GM12878 (cell line): ENCODE measurements at regions not wholly inside any gene's neighbourhood (a gene's known extent, or its start where the extent isn't known, plus 50 kb on each side); places are given as distances from the start of the nearest gene placed in this dataset.

Source experiments
- ATAC-seq: fragments of 200-7000 bp; cut with Tn5 transposase; 3 replicates; pipeline ENCODE4 v1.9.1; 2020; ENCODE audit warnings: mild to moderate bottlenecking, moderate library complexity
- BruUV-seq: library from RNA; stranded (reverse); fragments of 400-500 nt; replicated peaks from 2 replicates; lab custom pipeline; 2021; lab: Mats Ljungman, UMichigan
- CTCF ChIA-PET: fragments of 300-600 bp; sonication (Branson Sonifier 250); formaldehyde crosslinking; extraction: SDS; loops from one replicate; lab custom pipeline; 2021; ENCODE audit warnings: inconsistent platforms; lab: Yijun Ruan, JAX
- POLR2A ChIA-PET: fragments of 350-600 bp; formaldehyde crosslinking; extraction: SDS; loops from one replicate; lab custom pipeline; 2021; ENCODE audit warnings: inconsistent platforms; lab: Charles Lee
- RAD21 ChIA-PET: fragments of 300-600 bp; sonication (Branson Sonifier 250); formaldehyde crosslinking; loops from one replicate; lab custom pipeline; 2023; ENCODE audit warnings: antibody characterized with exemption; ENCODE audit not compliant: unreplicated experiment; lab: Charles Lee
- SMC1A ChIA-PET: fragments of 300-600 bp; sonication (Branson Sonifier 250); formaldehyde crosslinking; loops from one replicate; lab custom pipeline; 2023; ENCODE audit not compliant: unreplicated experiment, uncharacterized antibody; lab: Charles Lee
- DNase-seq: peaks from one replicate; pipeline ENCODE4 v3.0.0-alpha.2; 2011; ENCODE audit warnings: low read depth, low spot score
- FAIRE-seq: peaks from 3 replicates; lab custom pipeline; 2011; peaks lifted over from hg19 to GRCh38; lab: Jason Lieb, UNC
- H2AFZ ChIP-seq: 2 replicates; pipeline ENCODE4 v1.6.0; 2011; ENCODE audit warnings: low read depth, low read length, control low read depth; ENCODE audit not compliant: control insufficient read depth
- H3K27ac ChIP-seq: 2 replicates; pipeline ENCODE4 v1.5.1; 2011; ENCODE audit warnings: control low read depth; ENCODE audit not compliant: control insufficient read depth, insufficient read depth
- H3K27me3 ChIP-seq, 2 experiments: replicated peaks in 1 of 2; 2 replicates each; pipeline versions ENCODE4 v1.6.0 to v1.6.1; 2011; ENCODE audit warnings: low read length in 1 of 2; ENCODE audit not compliant: control insufficient read depth in 2 of 2, insufficient read depth in 2 of 2
- H3K36me3 ChIP-seq, 2 experiments: 2 replicates each; pipeline ENCODE4 v1.5.1; 2011; ENCODE audit warnings: low read length in 1 of 2; ENCODE audit not compliant: control insufficient read depth in 2 of 2, insufficient read depth in 2 of 2
- H3K4me1 ChIP-seq: 2 replicates; pipeline ENCODE4 v1.6.1; 2011; ENCODE audit warnings: mild to moderate bottlenecking, low read length, moderate library complexity, mixed read lengths; ENCODE audit not compliant: control insufficient read depth, insufficient read depth
- H3K4me2 ChIP-seq: 2 replicates; pipeline ENCODE4 v1.6.0; 2011; ENCODE audit warnings: control low read depth; ENCODE audit not compliant: control insufficient read depth, insufficient read depth
- H3K4me3 ChIP-seq: fragments of 200-600 bp; sonication (generic); 2 replicates; pipeline ENCODE4 v1.5.1; 2016
- H3K79me2 ChIP-seq: 2 replicates; pipeline ENCODE4 v1.6.0; 2011; ENCODE audit warnings: low read length; ENCODE audit not compliant: control insufficient read depth, insufficient read depth
- H3K9ac ChIP-seq: 2 replicates; pipeline ENCODE4 v1.8.0; 2011; ENCODE audit warnings: low read length, control low read depth, mixed read lengths; ENCODE audit not compliant: control insufficient read depth, insufficient read depth
- H3K9me3 ChIP-seq: replicated peaks from 3 replicates; pipeline ENCODE4 v1.5.1; 2011; ENCODE audit warnings: mild to moderate bottlenecking, low read length; ENCODE audit not compliant: control insufficient read depth, insufficient read depth
- H4K20me1 ChIP-seq: 2 replicates; pipeline ENCODE4 v1.6.0; 2011; ENCODE audit not compliant: control insufficient read depth, insufficient read depth
- ASH2L ChIP-seq: fragments of 300-600, 200-600 bp; sonication (generic); IDR thresholded peaks from 2 replicates; pipeline ENCODE4 v1.6.1; 2017; ENCODE audit warnings: low read depth, mild to moderate bottlenecking, borderline replicate concordance
- ATF3 ChIP-seq: IDR thresholded peaks from 2 replicates; pipeline ENCODE4 v1.6.1; 2011; ENCODE audit warnings: low read depth, mild to moderate bottlenecking, low read length, moderate library complexity, borderline replicate concordance; ENCODE audit errors: extremely low read depth
- ESRRA ChIP-seq: IDR thresholded peaks from 2 replicates; pipeline ENCODE4 v1.6.1; 2012; ENCODE audit warnings: mild to moderate bottlenecking, low read length, improper control_type of control experiment
- GATAD2B ChIP-seq: fragments of 450-650 bp; conservative IDR thresholded peaks from 2 replicates; pipeline ENCODE4 v1.6.1; 2017; ENCODE audit warnings: low read depth, mild to moderate bottlenecking, moderate library complexity
- HCFC1 ChIP-seq: fragments of 150-350 bp; IDR thresholded peaks from 2 replicates; pipeline ENCODE4 v1.6.1; 2014; ENCODE audit warnings: low read length
- IKZF1 ChIP-seq: fragments of 450-650 bp; conservative IDR thresholded peaks from 2 replicates; pipeline ENCODE4 v1.6.1; 2017; ENCODE audit warnings: antibody characterized with exemption, mild to moderate bottlenecking
- IKZF2 ChIP-seq, 2 experiments: fragments of 450-650 bp; IDR thresholded peaks; 2 replicates each; pipeline ENCODE4 v1.6.1; 2017; ENCODE audit warnings: mild to moderate bottlenecking in 2 of 2, moderate library complexity in 2 of 2
- IRF5 ChIP-seq: fragments of 450-650 bp; IDR thresholded peaks from 2 replicates; pipeline ENCODE4 v1.6.1; 2017; ENCODE audit warnings: borderline replicate concordance
- MEF2B ChIP-seq: fragments of 450-650 bp; IDR thresholded peaks from 2 replicates; pipeline ENCODE4 v1.6.1; 2018; ENCODE audit warnings: mild to moderate bottlenecking, moderate library complexity; ENCODE audit not compliant: partially characterized antibody, poor library complexity, severe bottlenecking
- PBX3 ChIP-seq: IDR thresholded peaks from 2 replicates; pipeline ENCODE4 v1.6.1; 2011; ENCODE audit warnings: mild to moderate bottlenecking, low read depth, low read length, moderate library complexity; ENCODE audit not compliant: insufficient replicate concordance
- ZBTB33 ChIP-seq: fragments of 450-650 bp; IDR thresholded peaks from 2 replicates; pipeline ENCODE4 v1.6.1; 2017; ENCODE audit warnings: mild to moderate bottlenecking
- ZNF274 ChIP-seq: IDR thresholded peaks from one replicate; pipeline ENCODE4 v1.8.0; 2011; ENCODE audit not compliant: insufficient read length, insufficient read depth
- ZNF687 ChIP-seq: fragments of 450-650 bp; IDR thresholded peaks from 2 replicates; pipeline ENCODE4 v1.6.1; 2017; ENCODE audit warnings: mild to moderate bottlenecking, moderate library complexity
- WGBS: methylation state at CpG from one replicate; pipeline ENCODE4 v1.1.6; 2016; ENCODE audit warnings: low lambda C conversion rate; ENCODE audit not compliant: insufficient replicate concordance, insufficient coverage; ENCODE audit errors: missing lambda C conversion rate; 5-methylcytosine and 5-hydroxymethylcytosine counted together
- in situ Hi-C: fragments of 300-500 bp; cut with MboI; formaldehyde crosslinking; loops from 9 replicates; pipeline ENCODE4 v1.14.3; 2018; ENCODE audit warnings: mixed read lengths
- intact Hi-C: fragments of 100-400 bp; cut with micrococcal nuclease; formaldehyde crosslinking; loops from one replicate; pipeline ENCODE4 v1.14.2; 2022; ENCODE audit not compliant: unreplicated experiment

- in situ Hi-C loops: no loop called here
- H3K79me2 ChIP-seq: no peaks in the 10 kb centered on the region
- POLR2A ChIA-PET: no interaction called here
- no peak overlapping the region for H3K4me3 ChIP-seq
- H3K27me3 ChIP-seq: no peaks in the 10 kb centered on the region
- 58% methylated on average over 4 of the region's 4 CpGs for WGBS
- no peak for FAIRE-seq
- H4K20me1 ChIP-seq: no peaks in the 10 kb centered on the region
- H2AFZ ChIP-seq: peak overlapping the region; percentile 26; the same call in 1 of the 2 replicates
- intact Hi-C loops: no loop called here
- RAD21 ChIA-PET: no interaction called here
- H3K4me1 ChIP-seq: peaks cover 8% of the 10 kb centered on the region
- H3K4me2 ChIP-seq: no peak overlapping the region
- H3K9me3 ChIP-seq: peaks cover 5% of the 10 kb centered on the region; the same call in 2 of the 3 replicates
- no peak for ATAC-seq
- CTCF ChIA-PET: no interaction called here
- no peaks in the 10 kb centered on the region for H3K36me3 ChIP-seq
- H3K27ac ChIP-seq: peak overlapping the region; percentile 42
- SMC1A ChIA-PET: no interaction called here
- no peak overlapping the region for H3K9ac ChIP-seq
- DNase-seq: no peak
- BruUV-seq: no TSS peak
- TF ChIP-seq ZBTB33 (no peak), IKZF2 (IDR thresholded peaks at IDR 0.05) (peak; percentile 11 to 16; a peak in 1 of 4 replicates), IKZF1 (peak; percentile 26; the same call in 1 of the 2 replicates), ZNF274 (no peak), ESRRA (no peak), IRF5 (no peak), MEF2B (peak; percentile 51), ASH2L (no peak), ZNF687 (no peak), HCFC1 (no peak), ATF3 (no peak), GATAD2B (no peak), PBX3 (no peak)
These were observed 155.6 kb upstream of the GHITM start for GRCh38 chr10:83983578-83984255.
